ENCODE measurements at regions not wholly inside any gene's neighbourhood (a gene's known extent, or its start where the extent isn't known, plus 50 kb on each side); places are given as distances from the start of the nearest gene placed in this dataset.
A peak's percentile ranks its signal among the peaks of the same experiment; 100 is the strongest.
"Not testable (repeated sequence)": the region's sequence is repeated elsewhere in the genome, so short reads cannot be mapped to it uniquely, and the experiment has no call there.

DNA sequence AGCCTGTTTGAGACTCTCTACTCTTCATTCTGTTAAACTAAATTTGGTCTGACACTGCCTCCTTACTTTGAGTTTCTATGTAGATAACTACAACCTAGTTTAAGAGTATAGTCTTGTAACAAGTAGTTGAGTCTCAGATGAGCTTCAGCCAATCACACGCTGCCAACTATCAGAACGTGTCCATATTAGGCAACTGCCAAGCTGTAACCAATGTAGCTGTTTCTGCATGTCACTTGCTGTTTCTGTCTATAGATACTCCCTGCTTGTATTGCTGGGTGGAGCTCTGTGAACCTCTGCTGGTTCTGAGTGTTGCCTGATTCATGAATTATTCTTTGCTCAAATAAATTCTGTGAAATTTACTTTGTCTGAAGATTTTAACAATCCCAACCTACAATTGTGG, 452.6 kb upstream of the NR5A2 start:
- DNase-seq (ENCODE audit: low read depth in 1 of 2, low spot score in 2 of 2) = no peak
- H3K4me3 ChIP-seq = no peak overlapping the region
- no peaks in the 10 kb centered on the region for H3K9me3 ChIP-seq (replicated peaks)
- H3K27me3 ChIP-seq (replicated peaks) = no peaks in the 10 kb centered on the region
- no peaks in the 10 kb centered on the region for H3K4me1 ChIP-seq (replicated peaks)
- H3K36me3 ChIP-seq = no peaks in the 10 kb centered on the region
- no peak overlapping the region for H3K27ac ChIP-seq

DNA sequence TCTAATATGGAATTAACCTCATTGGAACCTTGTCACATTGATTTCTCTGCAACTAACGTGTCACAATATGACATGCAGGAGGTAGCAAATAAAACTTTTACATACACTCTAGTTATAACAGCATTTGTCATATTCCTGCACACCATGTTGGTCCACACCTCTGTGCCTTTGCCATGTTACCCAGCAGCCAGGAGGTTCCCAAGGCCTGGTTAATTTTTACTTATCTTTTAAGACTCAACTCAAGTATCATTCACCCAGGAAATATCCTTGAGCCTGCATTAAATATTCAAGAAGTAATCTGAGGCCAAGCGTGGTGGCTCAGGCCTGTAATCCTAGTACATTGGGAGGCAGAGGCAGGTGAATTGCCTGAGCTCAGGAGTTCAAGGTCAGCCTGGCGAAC, 447.2 kb upstream of the NR5A2 start:
- Histone ChIP-seq H3K9me3 (replicated peaks) (no peaks in the 10 kb centered on the region), H3K4me3 (no peak overlapping the region), H3K36me3 (no peaks in the 10 kb centered on the region), H3K27ac (no peak overlapping the region), H3K4me1 (replicated peaks) (no peaks in the 10 kb centered on the region), H3K27me3 (replicated peaks) (no peaks in the 10 kb centered on the region)
- DNase-seq (ENCODE audit: low read depth in 1 of 2, low spot score in 2 of 2) = no peak

DNA sequence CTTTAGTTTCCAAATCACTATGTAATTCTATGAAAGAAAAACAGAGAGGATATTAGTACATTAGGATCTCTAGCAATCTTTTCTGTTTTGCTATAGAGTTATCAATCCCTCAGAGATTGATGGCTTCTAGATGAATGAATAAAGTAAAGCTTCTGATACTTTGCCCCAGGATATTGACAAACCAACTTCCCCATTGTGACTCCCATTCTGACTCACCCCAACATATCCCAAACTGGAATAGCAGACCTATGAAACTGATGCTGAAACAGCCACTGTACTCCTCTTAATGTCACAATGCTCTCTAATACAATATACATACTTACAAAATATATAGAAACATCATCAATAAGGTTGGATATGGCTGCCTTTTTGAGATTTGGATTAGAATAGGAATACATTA, 442.1 kb upstream of the NR5A2 start:
- Histone ChIP-seq H3K4me3 (no peak overlapping the region), H3K4me1 (replicated peaks) (no peaks in the 10 kb centered on the region), H3K27ac (no peak overlapping the region), H3K9me3 (replicated peaks) (no peaks in the 10 kb centered on the region), H3K27me3 (replicated peaks) (no peaks in the 10 kb centered on the region), H3K36me3 (no peaks in the 10 kb centered on the region)
- no peak for DNase-seq (ENCODE audit: low read depth in 1 of 2, low spot score in 2 of 2)

DNA sequence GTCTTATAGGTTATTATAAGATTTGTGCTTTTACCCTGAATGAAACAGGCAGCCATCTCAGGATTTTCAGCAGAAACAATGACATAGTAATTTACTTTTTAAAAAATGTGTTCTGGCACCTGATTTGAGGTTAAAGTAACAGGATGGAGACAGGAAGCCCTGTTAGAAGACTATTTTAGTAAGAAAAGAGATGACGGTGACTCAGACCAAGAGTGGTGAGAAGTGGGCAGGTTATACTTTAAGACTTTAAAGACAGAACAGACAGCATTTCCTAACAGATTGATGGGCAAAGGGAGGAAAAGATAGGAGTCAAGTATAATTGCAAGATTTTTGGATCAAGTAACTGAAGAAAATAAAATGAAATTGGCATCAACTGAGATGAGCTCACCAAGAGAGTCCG, 436.8 kb upstream of the NR5A2 start:
- H3K27ac ChIP-seq = no peak overlapping the region
- no peaks in the 10 kb centered on the region for H3K27me3 ChIP-seq (replicated peaks)
- no peak overlapping the region for H3K4me3 ChIP-seq
- H3K36me3 ChIP-seq = no peaks in the 10 kb centered on the region
- H3K4me1 ChIP-seq (replicated peaks) = no peaks in the 10 kb centered on the region
- no peaks in the 10 kb centered on the region for H3K9me3 ChIP-seq (replicated peaks)
- DNase-seq (ENCODE audit: low read depth in 1 of 2, low spot score in 2 of 2) = no peak

DNA sequence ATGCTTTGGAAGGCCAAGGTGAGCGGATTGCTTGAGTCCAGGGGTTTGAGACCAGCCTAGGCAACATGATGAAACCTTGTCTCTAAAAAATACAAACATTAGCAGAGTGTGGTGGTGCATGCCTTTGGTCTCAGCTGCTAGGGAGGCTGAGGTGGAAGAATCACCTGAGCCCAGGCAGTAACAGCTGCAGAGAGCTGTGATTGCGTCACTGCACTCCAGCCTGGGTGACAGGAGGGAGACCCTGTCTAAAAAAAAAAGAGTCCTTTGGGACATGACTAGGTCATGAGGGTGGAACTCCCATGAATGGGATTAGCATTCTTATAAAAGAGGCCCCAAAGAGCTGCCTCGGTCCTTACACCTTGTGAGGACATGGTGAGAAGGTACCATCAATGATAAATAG, 436.0 kb upstream of the NR5A2 start:
- Histone ChIP-seq H3K36me3 (no peaks in the 10 kb centered on the region), H3K27ac (no peak overlapping the region), H3K27me3 (replicated peaks) (no peaks in the 10 kb centered on the region), H3K4me3 (no peak overlapping the region), H3K9me3 (replicated peaks) (no peaks in the 10 kb centered on the region), H3K4me1 (replicated peaks) (no peaks in the 10 kb centered on the region)
- no peak for DNase-seq (ENCODE audit: low read depth in 1 of 2, low spot score in 2 of 2)

DNA sequence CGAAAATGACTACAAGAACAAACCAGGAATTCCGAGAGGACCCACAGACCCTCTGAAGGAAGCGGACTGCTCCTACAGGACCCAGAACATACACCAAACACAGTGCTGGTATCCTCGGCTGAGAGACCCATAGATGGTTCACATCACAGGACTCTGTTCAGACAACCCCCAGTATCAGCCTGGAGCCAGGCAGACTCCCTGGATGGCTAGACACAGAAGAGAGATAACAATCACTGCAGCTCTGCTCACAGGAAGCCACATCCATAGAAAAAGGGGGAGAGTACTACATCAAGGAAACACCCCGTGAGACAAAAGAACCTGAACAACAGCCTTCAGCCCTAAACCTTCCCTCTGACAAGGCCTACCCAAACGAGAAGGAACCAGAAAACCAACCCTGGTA, 434.0 kb upstream of the NR5A2 start:
- Histone ChIP-seq H3K27me3 (replicated peaks) (no peaks in the 10 kb centered on the region), H3K4me1 (replicated peaks) (no peaks in the 10 kb centered on the region), H3K4me3 (no peak overlapping the region), H3K27ac (no peak overlapping the region), H3K9me3 (replicated peaks) (no peaks in the 10 kb centered on the region), H3K36me3 (no peaks in the 10 kb centered on the region)
- DNase-seq (ENCODE audit: low read depth in 1 of 2, low spot score in 2 of 2) = no peak

DNA sequence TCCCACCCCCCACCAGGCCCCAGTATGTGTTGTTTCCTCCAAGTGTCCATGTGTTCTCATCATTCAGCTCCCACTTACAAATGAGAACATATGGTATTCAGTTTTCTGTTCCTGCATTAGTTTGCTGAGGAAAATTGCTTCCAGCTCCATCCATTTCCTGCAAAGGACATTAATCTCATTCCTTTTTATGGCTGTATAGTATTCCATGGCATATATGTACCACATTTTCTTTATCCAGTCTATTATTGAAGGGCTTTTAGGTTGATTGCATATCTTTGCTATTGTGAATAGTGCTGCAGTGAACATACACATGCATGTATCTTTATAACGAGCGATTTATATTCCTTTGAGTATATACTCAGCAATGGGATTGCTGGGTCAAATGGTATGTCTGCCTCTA, 431.1 kb upstream of the NR5A2 start:
- H3K4me1 ChIP-seq (replicated peaks); H3K27me3 ChIP-seq (replicated peaks); H3K9me3 ChIP-seq (replicated peaks); H3K27ac ChIP-seq; H3K36me3 ChIP-seq; H3K4me3 ChIP-seq; DNase-seq (ENCODE audit: low read depth in 1 of 2, low spot score in 2 of 2): not testable (repeated sequence)

DNA sequence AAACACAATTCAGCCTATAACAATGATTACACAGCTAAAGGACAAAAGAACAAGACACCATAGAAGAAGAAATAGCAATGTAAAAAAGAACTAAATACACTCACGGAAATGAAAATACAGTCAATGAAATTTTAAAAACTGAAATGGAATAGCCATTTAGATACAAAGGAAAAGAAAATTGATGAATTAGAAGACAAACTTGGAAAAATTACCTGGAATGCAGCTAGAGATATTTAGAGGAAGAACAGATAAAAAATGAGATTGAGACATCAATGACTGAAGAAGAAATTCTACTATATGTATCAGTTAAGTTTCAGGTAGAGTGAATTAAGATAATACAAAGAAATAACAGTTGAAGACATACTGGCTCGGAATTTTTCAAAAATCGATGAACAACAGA, 430.4 kb upstream of the NR5A2 start:
- no peak overlapping the region for H3K27ac ChIP-seq
- H3K9me3 ChIP-seq (replicated peaks) = no peaks in the 10 kb centered on the region; the same call in 1 of the 2 replicates

DNA sequence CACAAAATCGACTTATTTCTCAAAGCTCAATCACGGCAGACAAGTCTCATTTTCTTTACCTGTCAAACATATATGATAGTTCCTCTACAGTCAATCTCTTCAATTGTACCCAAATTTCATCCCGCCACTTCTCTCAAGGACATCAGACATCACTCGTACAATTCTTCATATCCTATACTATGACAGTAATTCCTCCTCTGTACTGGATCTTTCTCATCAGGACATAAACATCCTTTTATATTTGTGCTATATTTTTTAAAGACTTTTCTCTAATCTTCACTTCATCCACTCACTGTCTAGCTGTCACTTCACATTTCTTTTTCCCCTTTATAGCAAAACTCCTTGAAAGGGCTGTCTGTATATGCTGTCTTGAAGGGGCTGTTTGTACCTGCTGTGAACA, 419.1 kb upstream of the NR5A2 start:
- Histone ChIP-seq H3K4me3 (no peak overlapping the region), H3K9me3 (replicated peaks) (no peaks in the 10 kb centered on the region), H3K4me1 (replicated peaks) (peaks cover 8% of the 10 kb centered on the region), H3K36me3 (no peaks in the 10 kb centered on the region), H3K27me3 (replicated peaks) (no peaks in the 10 kb centered on the region), H3K27ac (no peak overlapping the region)
- no peak for DNase-seq (ENCODE audit: low read depth in 1 of 2, low spot score in 2 of 2)

More for the DNA sequence above, 430.4 kb upstream of the NR5A2 start:
- Histone ChIP-seq H3K27me3 (replicated peaks) (no peaks in the 10 kb centered on the region), H3K36me3 (no peaks in the 10 kb centered on the region), H3K4me1 (replicated peaks) (no peaks in the 10 kb centered on the region), H3K4me3 (no peak overlapping the region)
- no peak for DNase-seq (ENCODE audit: low read depth in 1 of 2, low spot score in 2 of 2)

DNA sequence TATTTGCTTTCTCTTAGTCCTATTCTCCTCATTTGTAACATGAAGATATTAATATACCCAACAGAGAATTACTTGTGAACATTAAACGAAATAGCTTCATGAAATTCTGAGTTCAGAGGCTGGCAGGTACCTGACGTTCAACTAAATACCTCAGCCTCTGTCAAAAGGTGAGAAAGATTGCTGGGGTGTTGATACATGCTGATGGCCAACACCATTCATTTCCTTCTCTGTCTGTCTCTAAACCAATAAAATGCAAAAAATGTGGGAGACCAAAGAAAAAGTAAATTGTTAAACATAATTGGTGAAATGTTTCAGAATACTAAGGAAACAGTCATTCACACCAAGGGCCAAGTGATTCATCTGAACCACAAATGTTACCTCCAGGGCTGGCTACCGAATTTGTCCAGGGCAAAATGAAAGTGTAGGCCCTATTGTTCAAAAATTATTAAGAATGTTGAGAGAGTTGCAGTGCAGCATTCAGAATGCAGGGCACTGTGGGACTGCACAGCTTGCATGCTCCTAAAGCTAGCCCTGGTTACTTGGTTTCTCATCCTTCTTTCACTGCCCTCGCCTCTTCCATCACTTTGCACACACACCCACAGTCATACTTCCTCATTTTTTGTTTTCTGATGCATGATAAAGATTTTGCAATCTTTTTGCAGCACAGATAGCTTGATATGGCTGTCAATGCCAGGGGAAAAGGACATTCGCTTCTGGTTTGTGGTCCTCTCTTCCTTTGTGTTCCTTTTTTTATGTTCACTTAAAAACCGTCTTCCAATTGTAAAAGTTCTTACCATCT, 414.3 kb upstream of the NR5A2 start:
- DNase-seq (ENCODE audit: low read depth in 1 of 2, low spot score in 2 of 2) = peak; percentile 44 to 60
- Histone ChIP-seq H3K4me3 (no peak overlapping the region), H3K27ac (no peak overlapping the region), H3K9me3 (replicated peaks) (no peaks in the 10 kb centered on the region), H3K36me3 (no peaks in the 10 kb centered on the region), H3K4me1 (replicated peaks) (peaks cover 11% of the 10 kb centered on the region), H3K27me3 (replicated peaks) (no peaks in the 10 kb centered on the region)

DNA sequence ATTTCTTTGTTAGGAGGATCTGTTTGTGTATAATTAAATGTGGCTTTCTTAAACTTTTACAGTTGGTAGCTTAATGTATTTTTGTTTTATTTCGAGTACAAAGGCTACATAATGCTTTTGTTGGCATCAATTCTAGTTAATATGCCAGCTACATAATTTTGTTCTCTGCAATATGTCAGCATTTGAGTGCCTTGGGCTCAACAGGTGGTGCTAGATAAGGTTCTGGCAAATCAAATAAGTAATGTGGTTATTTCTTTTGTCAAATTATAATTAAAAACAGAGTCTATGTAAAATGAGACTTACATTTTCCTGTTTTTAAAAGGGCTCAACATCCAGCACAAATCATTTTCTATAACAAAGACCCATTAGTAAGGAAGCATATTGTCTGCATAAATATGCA, 410.6 kb upstream of the NR5A2 start:
- H3K27ac ChIP-seq = no peak overlapping the region
- H3K27me3 ChIP-seq (replicated peaks) = no peaks in the 10 kb centered on the region
- H3K4me3 ChIP-seq = no peak overlapping the region
- H3K9me3 ChIP-seq (replicated peaks) = no peaks in the 10 kb centered on the region
- no peak for DNase-seq (ENCODE audit: low read depth in 1 of 2, low spot score in 2 of 2)
- peaks cover 11% of the 10 kb centered on the region for H3K4me1 ChIP-seq (replicated peaks)
- H3K36me3 ChIP-seq = no peaks in the 10 kb centered on the region

DNA sequence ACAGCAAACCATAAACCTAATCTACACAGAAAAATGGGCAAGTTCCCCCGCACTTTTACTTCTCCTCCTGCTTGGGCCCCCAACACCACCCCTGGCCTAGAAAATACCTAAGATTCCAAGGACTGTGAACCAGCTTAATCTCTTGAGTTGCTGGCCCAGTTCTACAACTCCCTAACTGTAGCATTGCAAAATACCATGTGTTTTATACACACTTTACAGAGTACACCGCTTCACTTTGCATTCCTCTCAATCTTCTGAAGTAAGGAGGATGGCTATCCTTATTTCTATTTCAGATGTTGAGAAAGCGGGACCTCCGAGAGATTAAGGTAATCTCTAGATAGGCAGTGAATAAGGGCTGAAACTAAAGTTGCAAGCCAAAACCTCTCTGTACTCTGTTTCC, 408.3 kb upstream of the NR5A2 start:
- Histone ChIP-seq H3K9me3 (replicated peaks) (no peaks in the 10 kb centered on the region), H3K27me3 (replicated peaks) (no peaks in the 10 kb centered on the region), H3K4me1 (replicated peaks) (no peaks in the 10 kb centered on the region), H3K27ac (no peak overlapping the region), H3K4me3 (no peak overlapping the region), H3K36me3 (no peaks in the 10 kb centered on the region)
- DNase-seq (ENCODE audit: low read depth in 1 of 2, low spot score in 2 of 2) = no peak

DNA sequence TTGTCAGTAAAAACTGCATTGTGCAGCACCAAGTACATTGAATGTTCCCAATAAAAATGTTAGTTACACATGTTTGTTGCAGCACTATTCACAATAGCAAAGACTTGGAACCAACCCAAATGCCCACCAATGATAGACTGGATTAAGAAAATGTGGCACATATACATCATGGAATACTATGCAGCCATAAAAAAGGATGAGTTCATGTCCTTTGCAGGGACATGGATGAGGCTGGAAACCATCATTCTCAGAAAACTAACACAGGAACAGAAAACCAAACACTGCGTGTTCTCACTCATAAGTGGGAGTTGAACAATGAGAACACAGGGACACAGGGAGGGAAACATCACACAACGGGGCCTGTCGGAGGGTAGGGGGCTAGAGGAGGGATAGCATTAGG, 401.3 kb upstream of the NR5A2 start:
- not testable (repeated sequence) for H3K4me1 ChIP-seq (replicated peaks); H3K4me3 ChIP-seq; H3K27ac ChIP-seq; H3K9me3 ChIP-seq (replicated peaks); H3K27me3 ChIP-seq (replicated peaks); DNase-seq (ENCODE audit: low read depth in 1 of 2, low spot score in 2 of 2); H3K36me3 ChIP-seq

DNA sequence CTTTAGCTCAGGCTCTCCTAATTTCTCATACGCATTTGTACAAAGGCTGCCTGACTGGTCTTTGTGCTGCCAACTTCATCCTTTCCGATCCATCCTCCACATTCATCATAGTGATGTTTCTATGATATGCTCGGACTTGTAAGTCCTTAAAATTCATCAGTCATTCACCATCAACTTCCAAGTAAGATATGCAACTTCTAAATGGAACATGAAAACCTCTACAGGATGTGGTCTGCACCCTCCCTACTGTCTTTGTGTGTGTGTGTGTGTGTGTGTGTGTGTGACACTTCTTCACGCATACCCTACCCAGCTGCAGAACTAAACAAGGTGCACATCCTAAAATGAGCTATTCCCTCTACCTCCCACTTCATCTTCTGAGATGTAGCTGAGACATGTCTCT, 397.9 kb upstream of the NR5A2 start:
- Histone ChIP-seq H3K9me3 (replicated peaks) (no peaks in the 10 kb centered on the region), H3K27me3 (replicated peaks) (no peaks in the 10 kb centered on the region), H3K36me3 (no peaks in the 10 kb centered on the region), H3K27ac (no peak overlapping the region), H3K4me1 (replicated peaks) (no peaks in the 10 kb centered on the region), H3K4me3 (no peak overlapping the region)
- DNase-seq (ENCODE audit: low read depth in 1 of 2, low spot score in 2 of 2) = no peak

DNA sequence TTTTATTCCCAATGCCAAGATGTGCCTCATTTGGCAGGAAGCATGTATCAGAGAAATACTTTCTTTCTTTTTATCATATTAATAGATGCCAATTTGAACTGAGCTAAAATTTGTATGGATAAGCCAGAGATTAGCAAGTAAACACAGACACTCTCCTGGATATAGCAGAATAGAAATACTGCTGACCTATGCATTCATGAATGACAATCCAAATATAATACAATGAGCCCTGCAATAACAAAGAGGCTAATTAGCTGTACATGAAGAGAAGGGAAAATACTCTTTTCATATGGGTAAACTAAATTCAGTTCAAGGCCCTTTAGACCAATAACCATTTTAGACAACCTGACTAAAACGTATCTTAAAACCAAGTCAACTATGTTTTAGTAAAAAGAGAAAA, 388.1 kb upstream of the NR5A2 start:
- H3K4me3 ChIP-seq = no peak overlapping the region
- no peaks in the 10 kb centered on the region for H3K9me3 ChIP-seq (replicated peaks)
- DNase-seq (ENCODE audit: low read depth in 1 of 2, low spot score in 2 of 2) = no peak
- no peaks in the 10 kb centered on the region for H3K36me3 ChIP-seq
- H3K4me1 ChIP-seq (replicated peaks) = no peaks in the 10 kb centered on the region
- no peak overlapping the region for H3K27ac ChIP-seq
- no peaks in the 10 kb centered on the region for H3K27me3 ChIP-seq (replicated peaks)
